HCT116 (cell line): ENCODE measurements at regions not wholly inside any gene's neighbourhood (a gene's known extent, or its start where the extent isn't known, plus 50 kb on each side); places are given as distances from the start of the nearest gene placed in this dataset.

ENCODE experiments used
- ATAC-seq: fragments of 200-7000 bp; cut with Tn5 transposase; 2 replicates; pipeline ENCODE4 v1.9.1; 2020; ENCODE audit warnings: mild to moderate bottlenecking, moderate library complexity
- BruUV-seq: library from RNA; stranded (reverse); fragments of 400-500 nt; replicated peaks from 2 replicates; lab custom pipeline; 2021; lab: Mats Ljungman, UMichigan
- CTCF ChIA-PET: fragments of 300-600 bp; sonication (Branson Sonifier 250); formaldehyde crosslinking; loops from one replicate; lab custom pipeline; 2021; ENCODE audit warnings: antibody characterized with exemption; lab: Charles Lee
- POLR2A ChIA-PET: fragments of 300-600, 350-600 bp; sonication (Branson Sonifier 250); formaldehyde crosslinking; loops from one replicate; lab custom pipeline; 2021; ENCODE audit warnings: antibody characterized with exemption; lab: Charles Lee
- RAD21 ChIA-PET, 2 experiments: fragments of 300-600 bp; sonication (Branson Sonifier 250); formaldehyde crosslinking; loops; one replicate each; lab custom pipeline; 2023; ENCODE audit warnings: low total read pairs in 2 of 2; ENCODE audit not compliant: uncharacterized antibody in 2 of 2, unreplicated experiment in 2 of 2, low non-redundant PET in 1 of 2; lab: Charles Lee
- DNase-seq: peaks from one replicate; pipeline ENCODE4 v3.0.0-alpha.2; 2010; ENCODE audit warnings: low read depth, low spot score
- H2AFZ ChIP-seq: fragments of 200-600 bp; shearing (Covaris generic), sonication (generic); 2 replicates; pipeline ENCODE4 v1.6.1; 2017; ENCODE audit warnings: low read depth, mixed run types, mixed read lengths, antibody characterized with exemption, low read length; ENCODE audit not compliant: poor library complexity, severe bottlenecking
- H3K27ac ChIP-seq: 2 replicates; pipeline ENCODE4 v1.5.1; 2012; ENCODE audit warnings: low read depth, low read length
- H3K27me3 ChIP-seq: fragments of 200-600 bp; sonication (generic); 2 replicates; pipeline ENCODE4 v1.6.1; 2016; ENCODE audit warnings: mixed run types, low read length, mixed read lengths; ENCODE audit not compliant: insufficient read depth
- H3K36me3 ChIP-seq, 2 experiments: fragments of 200-500 bp in 1 of 2; fragments of 200-600 bp in 1 of 2; sonication (Bioruptor generic) in 1 of 2; sonication (generic) in 1 of 2; 2 replicates each; pipeline versions ENCODE4 v1.5.1 to v1.6.1; 2014 to 2016; ENCODE audit warnings: low read length in 2 of 2, inconsistent platforms in 1 of 2, mixed read lengths in 1 of 2, mixed run types in 1 of 2; ENCODE audit not compliant: insufficient read depth in 2 of 2, control insufficient read depth in 1 of 2
- H3K4me1 ChIP-seq, 2 experiments: fragments of 200-600 bp in 1 of 2; sonication (generic) in 1 of 2; 2 replicates each; pipeline versions ENCODE4 v1.5.1 to v1.6.1; 2012 to 2017; ENCODE audit warnings: low read length in 2 of 2, inconsistent platforms in 1 of 2, mild to moderate bottlenecking in 1 of 2, mixed read lengths in 1 of 2, mixed run types in 1 of 2, moderate library complexity in 1 of 2; ENCODE audit not compliant: insufficient read depth in 2 of 2, control insufficient read depth in 1 of 2
- H3K4me2 ChIP-seq: fragments of 200-600 bp; sonication (generic); 2 replicates; pipeline ENCODE4 v1.6.1; 2017; ENCODE audit warnings: mixed run types, low read length, mixed read lengths
- H3K4me3 ChIP-seq, 2 experiments: fragments of 200-600 bp in 1 of 2; sonication (generic) in 1 of 2; replicated peaks in 1 of 2; 2 replicates each; pipeline ENCODE4 v1.5.1; 2011 to 2016; ENCODE audit warnings: low read length in 2 of 2, control low read depth in 1 of 2, low read depth in 1 of 2, mild to moderate bottlenecking in 1 of 2, mixed read lengths in 1 of 2, mixed run types in 1 of 2
- H3K79me2 ChIP-seq: fragments of 200-600 bp; sonication (generic); 2 replicates; pipeline ENCODE4 v1.6.1; 2017; ENCODE audit warnings: mild to moderate bottlenecking, mixed run types, low read length, moderate library complexity, mixed read lengths; ENCODE audit not compliant: insufficient read depth
- H3K9ac ChIP-seq: fragments of 200-600 bp; sonication (generic); 2 replicates; pipeline ENCODE4 v1.6.1; 2016; ENCODE audit warnings: low read length, mixed read lengths
- H3K9me2 ChIP-seq: fragments of 200-600 bp; sonication (generic), shearing (Covaris generic); 2 replicates; pipeline ENCODE4 v1.6.1; 2017; ENCODE audit warnings: mixed run types, mild to moderate bottlenecking, moderate library complexity; ENCODE audit not compliant: insufficient read depth
- H3K9me3 ChIP-seq, 2 experiments: fragments of 200-500 bp in 1 of 2; fragments of 200-600 bp in 1 of 2; sonication (Bioruptor generic) in 1 of 2; sonication (generic) in 1 of 2; 2 replicates each; pipeline ENCODE4 v1.6.1; 2014 to 2017; ENCODE audit warnings: low read length in 2 of 2, mixed read lengths in 2 of 2, inconsistent platforms in 1 of 2, low read depth in 1 of 2, mild to moderate bottlenecking in 1 of 2, mixed run types in 1 of 2, moderate library complexity in 1 of 2; ENCODE audit not compliant: control insufficient read depth in 1 of 2, insufficient read depth in 1 of 2
- H4K20me1 ChIP-seq: fragments of 200-600 bp; sonication (generic), shearing (Covaris generic); 2 replicates; pipeline ENCODE4 v1.6.1; 2017; ENCODE audit warnings: mixed run types, mild to moderate bottlenecking, moderate library complexity; ENCODE audit not compliant: insufficient read depth
- ATF3 ChIP-seq: IDR thresholded peaks from 2 replicates; pipeline ENCODE4 v1.6.1; 2012
- CBX3 ChIP-seq: IDR thresholded peaks from 2 replicates; pipeline ENCODE4 v1.6.1; 2012; ENCODE audit warnings: low read depth
- CEBPB ChIP-seq: IDR thresholded peaks from 2 replicates; pipeline ENCODE4 v1.6.1; 2012; ENCODE audit warnings: low read depth
- ELF1 ChIP-seq: IDR thresholded peaks from 2 replicates; pipeline ENCODE4 v1.6.1; 2012; ENCODE audit warnings: low read depth, borderline replicate concordance
- EZH2 ChIP-seq: fragments of 200-600 bp; sonication (generic); IDR thresholded peaks from 2 replicates; pipeline ENCODE4 v1.6.1; 2017; ENCODE audit warnings: antibody characterized with exemption, mixed run types
- EZH2phosphoT487 ChIP-seq: fragments of 200-600 bp; IDR thresholded peaks from 2 replicates; pipeline ENCODE4 v1.6.1; 2018; ENCODE audit warnings: antibody characterized with exemption, borderline replicate concordance
- JUND ChIP-seq: IDR thresholded peaks from 2 replicates; pipeline ENCODE4 v1.6.1; 2012
- POLR2A ChIP-seq: IDR thresholded peaks from 2 replicates; pipeline ENCODE4 v1.7.0; 2011; ENCODE audit warnings: borderline replicate concordance; ENCODE audit not compliant: insufficient read depth, insufficient read length; ENCODE audit errors: extremely low read depth
- POLR2AphosphoS5 ChIP-seq: IDR thresholded peaks from 2 replicates; pipeline ENCODE4 v1.6.1; 2011; ENCODE audit warnings: mild to moderate bottlenecking, low read depth, low read length, moderate library complexity
- SIN3A ChIP-seq: IDR thresholded peaks from 2 replicates; pipeline ENCODE4 v1.6.1; 2012; ENCODE audit warnings: low read depth
- SP1 ChIP-seq: IDR thresholded peaks from 2 replicates; pipeline ENCODE4 v1.6.1; 2012; ENCODE audit warnings: low read depth
- SRF ChIP-seq: IDR thresholded peaks from 2 replicates; pipeline ENCODE4 v1.6.1; 2012; ENCODE audit warnings: low read depth
- YY1 ChIP-seq: IDR thresholded peaks from 2 replicates; pipeline ENCODE4 v1.6.1; 2011; ENCODE audit warnings: low read length, low read depth, moderate library complexity, mild to moderate bottlenecking; ENCODE audit not compliant: insufficient replicate concordance; ENCODE audit errors: extremely low read depth
- ZBTB33 ChIP-seq: IDR thresholded peaks from 2 replicates; pipeline ENCODE4 v1.6.1; 2011; ENCODE audit warnings: mild to moderate bottlenecking, low read length, moderate library complexity; ENCODE audit not compliant: insufficient replicate concordance; ENCODE audit errors: extremely low read depth
- ZFX ChIP-seq: fragments of 450-650 bp; IDR thresholded peaks from 2 replicates; pipeline ENCODE4 v1.6.1; 2017
- ZNF274 ChIP-seq: fragments of 200-500 bp; sonication (Bioruptor generic); IDR thresholded peaks from 2 replicates; pipeline ENCODE4 v1.6.1; 2014; ENCODE audit warnings: mild to moderate bottlenecking, low read depth, low read length, inconsistent platforms
- intact Hi-C: fragments of 100-400 bp; cut with micrococcal nuclease; formaldehyde crosslinking; loops from 2 replicates; pipeline ENCODE4 v1.10.0; 2022

GRCh38 chr2:224126003-224126402, 86.9 kb upstream of the SERPINE2 start:
- Histone ChIP-seq H3K4me3 (no peak overlapping the region), H2AFZ (no peak overlapping the region), H3K9ac (no peak overlapping the region), H4K20me1 (no peaks in the 10 kb centered on the region), H3K4me2 (no peak overlapping the region), H3K9me2 (no peaks in the 10 kb centered on the region), H3K36me3 (no peaks in the 10 kb centered on the region), H3K27ac (no peak overlapping the region), H3K79me2 (no peaks in the 10 kb centered on the region), H3K27me3 (no peaks in the 10 kb centered on the region), H3K4me1 (no peaks in the 10 kb centered on the region), H3K9me3 (no peaks in the 10 kb centered on the region)
- ChIA-PET CTCF (no interaction called here), RAD21 (no interaction called here), POLR2A (no interaction called here)
- BruUV-seq = no TSS peak
- DNase-seq = no peak
- intact Hi-C loops = no loop called here
- TF ChIP-seq ZFX = no peak
- TF ChIP-seq EZH2 = no peak
- no peak for TF ChIP-seq ELF1
- no peak for TF ChIP-seq JUND
- TF ChIP-seq SP1 = no peak
- TF ChIP-seq SIN3A = no peak
- no peak for TF ChIP-seq POLR2AphosphoS5
- no peak for TF ChIP-seq ATF3
- no peak for TF ChIP-seq YY1
- TF ChIP-seq ZBTB33 = no peak
- TF ChIP-seq CEBPB = no peak
- no peak for TF ChIP-seq EZH2phosphoT487
- no peak for TF ChIP-seq SRF
- TF ChIP-seq CBX3 = no peak
- TF ChIP-seq ZNF274 = no peak
- no peak for TF ChIP-seq POLR2A
- ATAC-seq = no peak
